GM18507 (cell line): ENCODE measurements at regions not wholly inside any gene's neighbourhood (a gene's known extent, or its start where the extent isn't known, plus 50 kb on each side); places are given as distances from the start of the nearest gene placed in this dataset.

ENCODE experiments used
- DNase-seq: peaks from one replicate; pipeline ENCODE4 v3.0.0; 2011; ENCODE audit warnings: low read depth; ENCODE audit not compliant: insufficient read length; ENCODE audit errors: extremely low spot score
- FAIRE-seq: peaks from 2 replicates; lab custom pipeline; 2011; peaks lifted over from hg19 to GRCh38; lab: Jason Lieb, UNC

- FAIRE-seq: peak; percentile 75
These were observed 177.8 kb downstream of the EDN1 start for GRCh38 chr6:12467706-12468670.

GRCh38 chr6:12472601-12473038 is 182.5 kb downstream of the EDN1 start:
- DNase-seq (no peak), FAIRE-seq (no peak)

More at GRCh38 chr6:12467706-12468670, 177.8 kb downstream of the EDN1 start:
- no peak for DNase-seq

- DNase-seq (no peak), FAIRE-seq (no peak)
These were observed 183.3 kb downstream of the EDN1 start for GRCh38 chr6:12473494-12473893.

- no peak for FAIRE-seq
- DNase-seq: no peak
These were observed 184.3 kb downstream of the EDN1 start for GRCh38 chr6:12474167-12475140.

- DNase-seq (no peak), FAIRE-seq (no peak)
These were observed 186.3 kb downstream of the EDN1 start for GRCh38 chr6:12476484-12476883.

GRCh38 chr6:12477616-12478015 is 187.5 kb downstream of the EDN1 start:
- DNase-seq: no peak
- no peak for FAIRE-seq

GRCh38 chr6:12478921-12479320 is 188.8 kb downstream of the EDN1 start:
- DNase-seq (no peak), FAIRE-seq (no peak)

- DNase-seq (no peak), FAIRE-seq (no peak)
These were observed 189.3 kb downstream of the EDN1 start for GRCh38 chr6:12479451-12479850.

GRCh38 chr6:12479881-12480280 is 189.7 kb downstream of the EDN1 start:
- no peak for DNase-seq
- no peak for FAIRE-seq

GRCh38 chr6:12480379-12480778 is 190.2 kb downstream of the EDN1 start:
- DNase-seq: no peak
- FAIRE-seq: peak; percentile 53

GRCh38 chr6:12481292-12481691 is 191.1 kb downstream of the EDN1 start:
- FAIRE-seq (no peak), DNase-seq (no peak)

GRCh38 chr6:12481850-12482249 is 191.7 kb downstream of the EDN1 start:
- FAIRE-seq (peak; percentile 15), DNase-seq (no peak)

GRCh38 chr6:12482386-12483375 is 192.5 kb downstream of the EDN1 start:
- no peak for FAIRE-seq
- no peak for DNase-seq

- DNase-seq (no peak), FAIRE-seq (peak; percentile 88)
These were observed 193.6 kb downstream of the EDN1 start for GRCh38 chr6:12483712-12484111.

GRCh38 chr6:12484519-12484918 is 194.4 kb downstream of the EDN1 start:
- no peak for DNase-seq
- no peak for FAIRE-seq

GRCh38 chr6:12485226-12485764 is 195.1 kb downstream of the EDN1 start:
- no peak for FAIRE-seq

GRCh38 chr6:12485837-12486236 is 195.7 kb downstream of the EDN1 start:
- DNase-seq (no peak), FAIRE-seq (no peak)

More at GRCh38 chr6:12485226-12485764, 195.1 kb downstream of the EDN1 start:
- no peak for DNase-seq

- no peak for FAIRE-seq
- DNase-seq: no peak
These were observed 200.3 kb downstream of the EDN1 start for GRCh38 chr6:12490351-12490903.
